ENCODE measurements at regions not wholly inside any gene's neighbourhood (a gene's known extent, or its start where the extent isn't known, plus 50 kb on each side); places are given as distances from the start of the nearest gene placed in this dataset.

DNA sequence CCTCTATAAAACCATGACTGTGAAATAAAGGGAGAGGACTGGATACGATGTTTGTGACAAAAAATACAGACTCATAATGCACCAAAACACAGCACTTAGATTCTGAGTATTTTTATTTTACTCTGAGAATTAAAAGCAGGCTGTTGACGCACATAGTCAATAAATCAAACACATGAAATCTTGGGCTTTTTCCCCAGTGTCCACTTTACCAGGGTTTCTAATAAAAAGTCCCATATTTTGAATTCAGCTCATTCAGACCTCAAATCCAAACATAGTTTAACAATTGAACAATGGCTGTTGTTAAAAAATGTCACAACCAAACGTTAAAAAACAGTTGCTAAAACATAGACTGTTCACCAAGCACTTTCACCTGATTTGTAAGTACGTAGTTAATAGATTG lies 553.4 kb downstream of the LTN1 start:
- H2AFZ ChIP-seq (ENCODE audit: control insufficient read depth, low read length): no peak overlapping the region
- no peak overlapping the region for H3K9ac ChIP-seq (ENCODE audit: control insufficient read depth, extremely low read depth, insufficient read depth, low read length)

DNA sequence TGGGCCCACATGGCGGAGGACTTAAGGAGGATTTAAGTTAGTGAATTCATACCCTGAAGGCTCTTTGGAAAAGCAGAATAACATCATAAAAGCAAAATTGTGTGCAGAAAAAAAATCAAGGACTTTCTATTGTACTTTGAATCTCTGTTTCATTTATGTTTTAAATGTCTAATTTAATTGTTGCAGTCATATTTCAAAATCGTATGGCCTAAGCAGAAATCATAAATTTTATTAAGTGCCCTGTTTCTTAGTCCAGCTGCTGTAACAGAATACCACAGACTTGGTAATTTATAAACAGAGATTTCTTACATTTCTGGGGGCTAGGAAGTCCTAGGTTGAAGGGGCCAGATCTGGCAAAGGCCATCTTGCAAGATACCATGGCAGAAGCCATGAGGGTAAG lies 555.6 kb downstream of the LTN1 start:
- H3K4me2 ChIP-seq (ENCODE audit: control insufficient read depth, extremely low read depth, insufficient read depth, low read depth, low read length): no peak overlapping the region
- no peaks in the 10 kb centered on the region for H3K9me3 ChIP-seq (ENCODE audit: control insufficient read depth, low read depth, low read length)
- no peak overlapping the region for H3K4me3 ChIP-seq (ENCODE audit: control insufficient read depth in 2 of 3, extremely low read depth in 1 of 3, insufficient read depth in 2 of 3, low read depth in 1 of 3, low read length in 3 of 3)
- H3K4me1 ChIP-seq (ENCODE audit: control insufficient read depth, extremely low read depth, insufficient read depth, low read length): peaks cover 6% of the 10 kb centered on the region
- H3K9me1 ChIP-seq (ENCODE audit: control insufficient read depth, extremely low read depth, insufficient read depth, low read length): no peaks in the 10 kb centered on the region
- H3K9ac ChIP-seq (ENCODE audit: control insufficient read depth, extremely low read depth, insufficient read depth, low read length): no peak overlapping the region
- no peak for FAIRE-seq
- dilution Hi-C loops (cut with MboI; ENCODE audit: extremely low pct_ligation_motif_present, low sequenced_read_pairs): no loop called here
- no peak overlapping the region for H3K27ac ChIP-seq (ENCODE audit: control insufficient read depth, insufficient read depth, low read length)
- no peaks in the 10 kb centered on the region for H4K20me1 ChIP-seq (ENCODE audit: control insufficient read depth, extremely low read depth, insufficient read depth, low read length)
- H2AFZ ChIP-seq (ENCODE audit: control insufficient read depth, low read length): no peak overlapping the region
- DNase-seq (ENCODE audit: low read depth, low spot score): no peak
- H3K79me2 ChIP-seq (ENCODE audit: control insufficient read depth, insufficient read depth, low read length): no peaks in the 10 kb centered on the region
- no peaks in the 10 kb centered on the region for H3K36me3 ChIP-seq (ENCODE audit: control insufficient read depth in 2 of 2, extremely low read depth in 1 of 2, insufficient read depth in 2 of 2, low read length in 2 of 2)
- TF ChIP-seq EZH2 (IDR thresholded peaks at IDR 0.05; ENCODE audit: low read length): no peak
- TF ChIP-seq, protein P1, sequence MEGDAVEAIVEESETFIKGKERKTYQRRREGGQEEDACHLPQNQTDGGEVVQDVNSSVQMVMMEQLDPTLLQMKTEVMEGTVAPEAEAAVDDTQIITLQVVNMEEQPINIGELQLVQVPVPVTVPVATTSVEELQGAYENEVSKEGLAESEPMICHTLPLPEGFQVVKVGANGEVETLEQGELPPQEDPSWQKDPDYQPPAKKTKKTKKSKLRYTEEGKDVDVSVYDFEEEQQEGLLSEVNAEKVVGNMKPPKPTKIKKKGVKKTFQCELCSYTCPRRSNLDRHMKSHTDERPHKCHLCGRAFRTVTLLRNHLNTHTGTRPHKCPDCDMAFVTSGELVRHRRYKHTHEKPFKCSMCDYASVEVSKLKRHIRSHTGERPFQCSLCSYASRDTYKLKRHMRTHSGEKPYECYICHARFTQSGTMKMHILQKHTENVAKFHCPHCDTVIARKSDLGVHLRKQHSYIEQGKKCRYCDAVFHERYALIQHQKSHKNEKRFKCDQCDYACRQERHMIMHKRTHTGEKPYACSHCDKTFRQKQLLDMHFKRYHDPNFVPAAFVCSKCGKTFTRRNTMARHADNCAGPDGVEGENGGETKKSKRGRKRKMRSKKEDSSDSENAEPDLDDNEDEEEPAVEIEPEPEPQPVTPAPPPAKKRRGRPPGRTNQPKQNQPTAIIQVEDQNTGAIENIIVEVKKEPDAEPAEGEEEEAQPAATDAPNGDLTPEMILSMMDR (optimal IDR thresholded peaks at IDR 0.05 in 1 of 3, IDR thresholded peaks at IDR 0.05 in 1 of 3, conservative IDR thresholded peaks at IDR 0.05 in 1 of 3; ENCODE audit: extremely low read depth in 1 of 3, insufficient read depth in 2 of 3, low read length in 3 of 3): no peak
- no peaks in the 10 kb centered on the region for H3K27me3 ChIP-seq (ENCODE audit: control insufficient read depth, extremely low read depth, insufficient read depth, low read length)

More for the DNA sequence above, 553.4 kb downstream of the LTN1 start:
- Histone ChIP-seq H3K4me1 (ENCODE audit: control insufficient read depth, extremely low read depth, insufficient read depth, low read length) (peaks cover 12% of the 10 kb centered on the region), H3K4me3 (ENCODE audit: control insufficient read depth in 2 of 3, extremely low read depth in 1 of 3, insufficient read depth in 2 of 3, low read depth in 1 of 3, low read length in 3 of 3) (no peak overlapping the region), H3K9me1 (ENCODE audit: control insufficient read depth, extremely low read depth, insufficient read depth, low read length) (no peaks in the 10 kb centered on the region), H3K9me3 (ENCODE audit: control insufficient read depth, low read depth, low read length) (no peaks in the 10 kb centered on the region), H3K27ac (ENCODE audit: control insufficient read depth, insufficient read depth, low read length) (no peak overlapping the region), H4K20me1 (ENCODE audit: control insufficient read depth, extremely low read depth, insufficient read depth, low read length) (no peaks in the 10 kb centered on the region), H3K27me3 (ENCODE audit: control insufficient read depth, extremely low read depth, insufficient read depth, low read length) (no peaks in the 10 kb centered on the region), H3K79me2 (ENCODE audit: control insufficient read depth, insufficient read depth, low read length) (no peaks in the 10 kb centered on the region), H3K4me2 (ENCODE audit: control insufficient read depth, extremely low read depth, insufficient read depth, low read depth, low read length) (no peak overlapping the region), H3K36me3 (ENCODE audit: control insufficient read depth in 2 of 2, extremely low read depth in 1 of 2, insufficient read depth in 2 of 2, low read length in 2 of 2) (no peaks in the 10 kb centered on the region)
- dilution Hi-C loops (cut with MboI; ENCODE audit: extremely low pct_ligation_motif_present, low sequenced_read_pairs): no loop called here
- DNase-seq (ENCODE audit: low read depth, low spot score) (no peak), FAIRE-seq (no peak)
- TF ChIP-seq, protein P1 (optimal IDR thresholded peaks at IDR 0.05 in 1 of 3, IDR thresholded peaks at IDR 0.05 in 1 of 3, conservative IDR thresholded peaks at IDR 0.05 in 1 of 3; ENCODE audit: extremely low read depth in 1 of 3, insufficient read depth in 2 of 3, low read length in 3 of 3): no peak
- TF ChIP-seq EZH2 (IDR thresholded peaks at IDR 0.05; ENCODE audit: low read length): no peak
